Stomach (tissue), 4 donors: ENCODE measurements at regions not wholly inside any gene's neighbourhood (a gene's known extent, or its start where the extent isn't known, plus 50 kb on each side); places are given as distances from the start of the nearest gene placed in this dataset.

Experiments used
- EP300 ChIP-seq: sonication (generic); formaldehyde crosslinking; IDR thresholded peaks from one replicate; pipeline ENCODE4 v1.6.1; 2017; ENCODE audit warnings: antibody characterized with exemption
- POLR2A ChIP-seq, 4 donors: fragments of 450-650 bp; IDR thresholded peaks; one replicate each; pipeline ENCODE4 v1.6.1; 2016; ENCODE audit warnings: antibody characterized with exemption in 4 of 4, control low read depth in 2 of 4, mild to moderate bottlenecking in 1 of 4, moderate library complexity in 1 of 4
- TF ChIP-seq, protein P1 (sequence below), 7 experiments: fragments of 450-650 bp in 4 of 7; fragments of 200-600 bp in 3 of 7; sonication (generic) in 3 of 7; IDR thresholded peaks; one replicate each; pipeline ENCODE4 v1.5.1; 2016 to 2019; ENCODE audit warnings: antibody characterized with exemption in 7 of 7, control low read depth in 2 of 7, mild to moderate bottlenecking in 1 of 7

DNA sequence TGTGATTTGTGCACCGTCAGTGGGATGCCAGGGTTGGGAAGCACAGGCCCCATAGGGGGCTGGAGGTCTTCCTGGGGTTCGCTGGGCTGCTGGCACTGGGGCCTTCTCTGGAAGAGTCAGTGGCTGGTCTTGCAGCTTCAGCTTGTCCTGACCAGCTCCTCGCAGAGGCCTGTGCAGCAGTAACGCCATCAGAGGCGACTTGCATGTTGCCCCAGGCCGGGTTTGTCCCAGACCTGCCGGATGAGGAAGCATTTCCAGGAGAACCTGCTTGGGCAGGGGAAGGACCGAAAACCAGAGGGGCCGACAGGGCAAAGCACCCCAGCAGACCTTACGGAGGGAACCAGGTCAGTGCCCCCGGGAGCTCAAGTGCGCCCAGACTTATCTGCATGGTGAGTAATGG, 54.7 kb upstream of the IRX2 start:
- TF ChIP-seq POLR2A (IDR thresholded peaks at IDR 0.05), result no peak
- TF ChIP-seq, protein P1, sequence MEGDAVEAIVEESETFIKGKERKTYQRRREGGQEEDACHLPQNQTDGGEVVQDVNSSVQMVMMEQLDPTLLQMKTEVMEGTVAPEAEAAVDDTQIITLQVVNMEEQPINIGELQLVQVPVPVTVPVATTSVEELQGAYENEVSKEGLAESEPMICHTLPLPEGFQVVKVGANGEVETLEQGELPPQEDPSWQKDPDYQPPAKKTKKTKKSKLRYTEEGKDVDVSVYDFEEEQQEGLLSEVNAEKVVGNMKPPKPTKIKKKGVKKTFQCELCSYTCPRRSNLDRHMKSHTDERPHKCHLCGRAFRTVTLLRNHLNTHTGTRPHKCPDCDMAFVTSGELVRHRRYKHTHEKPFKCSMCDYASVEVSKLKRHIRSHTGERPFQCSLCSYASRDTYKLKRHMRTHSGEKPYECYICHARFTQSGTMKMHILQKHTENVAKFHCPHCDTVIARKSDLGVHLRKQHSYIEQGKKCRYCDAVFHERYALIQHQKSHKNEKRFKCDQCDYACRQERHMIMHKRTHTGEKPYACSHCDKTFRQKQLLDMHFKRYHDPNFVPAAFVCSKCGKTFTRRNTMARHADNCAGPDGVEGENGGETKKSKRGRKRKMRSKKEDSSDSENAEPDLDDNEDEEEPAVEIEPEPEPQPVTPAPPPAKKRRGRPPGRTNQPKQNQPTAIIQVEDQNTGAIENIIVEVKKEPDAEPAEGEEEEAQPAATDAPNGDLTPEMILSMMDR (IDR thresholded peaks at IDR 0.05), result no peak
- no peak for TF ChIP-seq EP300
